CMK (cell line): ENCODE measurements at regions not wholly inside any gene's neighbourhood (a gene's known extent, or its start where the extent isn't known, plus 50 kb on each side); places are given as distances from the start of the nearest gene placed in this dataset.
A peak's percentile ranks its signal among the peaks of the same experiment; 100 is the strongest.
"Not testable (repeated sequence)": the region's sequence is repeated elsewhere in the genome, so short reads cannot be mapped to it uniquely, and the experiment has no call there.

ENCODE experiments used
- DNase-seq: peaks from one replicate; pipeline ENCODE4 v3.0.0-alpha.2; 2010; ENCODE audit warnings: low read depth

- no peak for DNase-seq
Observed at GRCh38 chr5:67813877-67814539, 401.5 kb upstream of the PIK3R1 start.

GRCh38 chr5:67809589-67809988, 406.0 kb upstream of the PIK3R1 start:
- no peak for DNase-seq

- DNase-seq, result no peak
Observed at GRCh38 chr5:67808340-67808739, 407.2 kb upstream of the PIK3R1 start.

DNA sequence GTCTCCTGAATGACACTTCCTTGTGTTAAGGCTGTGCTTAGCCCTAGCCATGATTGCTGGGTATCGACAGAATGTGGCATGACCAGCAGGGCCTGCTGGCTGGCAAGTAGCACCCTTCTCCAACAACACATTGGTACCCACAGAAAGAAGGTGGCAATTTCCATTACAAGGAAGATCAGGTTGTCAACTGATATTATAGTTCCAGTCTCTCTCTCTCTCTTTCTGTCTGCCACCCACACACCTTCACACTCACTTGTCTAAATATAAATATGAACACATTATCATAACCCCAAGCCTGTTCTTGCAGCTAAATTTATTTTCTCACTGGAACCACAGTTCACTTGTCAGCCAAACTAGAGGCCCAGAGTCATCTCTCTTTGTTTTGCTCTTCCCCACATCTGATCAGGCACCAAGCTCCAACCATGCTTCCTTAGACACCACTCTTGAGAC, 408.1 kb upstream of the PIK3R1 start:
- DNase-seq, result no peak

DNA sequence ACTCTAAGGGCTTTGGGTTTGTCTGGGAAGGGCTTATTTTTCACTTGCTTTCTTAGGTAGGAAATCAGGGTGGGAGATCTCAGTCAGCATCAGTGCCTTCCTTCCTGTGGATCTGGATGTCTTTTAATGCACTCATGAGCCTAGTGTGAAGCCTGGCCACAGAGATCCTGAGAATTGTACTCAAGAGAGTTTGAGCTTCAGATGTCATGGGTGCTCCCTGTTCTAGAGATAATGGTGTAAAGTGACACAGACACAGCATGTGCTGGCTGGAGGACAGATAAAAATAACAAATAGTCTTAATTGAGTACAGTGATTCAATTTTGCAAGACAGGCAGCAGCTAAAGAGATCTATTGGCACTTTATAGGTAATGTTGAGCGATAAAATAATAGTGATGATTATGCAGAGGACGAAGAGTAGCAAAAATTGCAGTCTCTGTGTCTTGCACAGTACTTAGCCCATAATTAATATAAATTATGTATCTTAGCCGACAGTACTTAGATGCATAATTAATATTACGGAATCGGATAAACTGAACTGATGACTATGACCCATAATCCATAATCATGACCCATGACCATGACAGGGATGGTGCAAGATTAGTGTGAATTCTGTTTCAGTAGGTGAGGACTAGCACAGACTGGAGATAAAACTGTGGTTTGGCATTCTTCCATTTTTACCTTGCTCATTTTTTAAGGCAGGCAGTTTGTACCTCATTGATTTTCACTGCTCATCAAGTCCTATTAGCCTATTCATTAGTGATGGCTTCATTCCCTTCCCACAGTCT, 408.7 kb upstream of the PIK3R1 start:
- no peak for DNase-seq

GRCh38 chr5:67805666-67806348, 409.7 kb upstream of the PIK3R1 start:
- no peak for DNase-seq

DNA sequence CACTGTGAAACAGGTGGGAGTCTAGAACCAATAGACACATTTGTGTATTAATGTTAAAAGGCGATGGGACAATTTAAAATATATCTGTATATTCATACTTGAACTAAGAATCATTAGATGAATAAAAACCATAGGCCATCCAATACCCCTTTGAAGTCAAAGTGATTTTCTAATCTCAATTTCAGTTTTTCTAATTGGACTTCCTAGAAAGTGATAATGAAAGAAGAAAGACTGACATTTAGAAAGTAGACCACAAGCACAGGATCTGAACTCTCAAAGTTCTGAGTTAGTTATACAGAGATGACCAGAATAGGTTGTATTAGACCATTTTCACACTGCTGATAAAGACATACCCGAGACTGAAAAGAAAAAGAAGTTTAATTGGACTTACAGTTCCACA, 412.8 kb upstream of the PIK3R1 start:
- no peak for DNase-seq

- DNase-seq, result no peak
Observed at GRCh38 chr5:67799732-67800234, 415.8 kb upstream of the PIK3R1 start.

- DNase-seq, result not testable (repeated sequence)
Observed at GRCh38 chr5:67798470-67798869, 417.1 kb upstream of the PIK3R1 start.

- no peak for DNase-seq
Observed at GRCh38 chr5:67795781-67796477, 419.6 kb upstream of the PIK3R1 start.

DNA sequence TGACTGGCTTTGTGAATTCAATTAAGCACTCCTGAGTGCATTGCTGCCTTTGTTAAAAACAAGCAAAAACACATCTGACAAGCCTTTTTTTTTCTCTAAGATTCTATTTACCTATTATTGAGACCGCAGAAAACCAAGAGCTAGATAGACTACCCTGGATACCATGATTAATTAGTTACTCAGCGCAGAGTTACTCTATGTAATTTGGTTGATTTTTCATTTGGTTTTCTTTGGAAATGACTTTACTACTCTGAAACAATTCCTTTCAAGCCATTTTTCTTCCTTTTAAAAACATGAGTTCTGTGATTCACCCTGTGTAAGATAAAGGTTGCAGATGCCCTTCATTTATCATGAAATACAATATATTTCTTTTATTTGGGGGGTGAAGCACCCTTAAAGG, 421.6 kb upstream of the PIK3R1 start:
- no peak for DNase-seq

DNA sequence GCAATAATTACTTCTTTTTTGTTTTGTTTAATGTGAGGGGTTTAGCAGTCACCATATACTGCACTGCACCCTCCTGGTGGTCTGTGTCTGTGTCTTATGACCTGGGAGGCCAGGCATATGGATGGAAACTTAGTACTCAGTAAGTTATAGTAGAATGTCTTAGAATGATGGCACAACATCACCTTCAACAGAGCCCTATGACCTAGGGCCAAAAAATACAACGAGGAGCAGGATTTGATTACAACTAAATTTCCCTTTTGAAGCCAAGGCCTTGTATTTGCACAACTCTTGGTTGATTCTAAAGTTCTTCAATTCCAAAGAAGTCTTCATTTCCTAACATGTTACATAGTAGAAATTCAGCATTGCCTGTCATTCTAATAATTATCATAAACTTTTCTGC, 422.1 kb upstream of the PIK3R1 start:
- DNase-seq, result no peak

DNA sequence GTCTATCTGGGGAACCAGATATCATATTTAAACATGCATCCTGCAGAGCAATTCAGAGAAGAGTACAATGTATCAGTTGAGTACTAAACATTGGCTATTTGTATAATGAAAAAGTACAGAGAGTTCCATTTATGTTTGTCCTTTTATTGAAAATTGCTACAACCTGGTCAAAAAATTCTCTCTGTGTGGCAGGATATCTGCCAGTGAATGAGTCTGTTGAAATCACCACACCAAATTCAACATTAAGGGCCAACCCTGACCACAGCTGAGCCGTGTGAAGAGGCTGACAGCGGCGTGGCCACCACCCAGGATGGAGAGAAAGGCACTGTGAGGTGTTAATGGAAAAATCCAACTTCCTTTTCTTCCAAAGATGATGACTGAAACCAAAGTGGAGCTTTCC, 422.7 kb upstream of the PIK3R1 start:
- DNase-seq, result no peak

DNA sequence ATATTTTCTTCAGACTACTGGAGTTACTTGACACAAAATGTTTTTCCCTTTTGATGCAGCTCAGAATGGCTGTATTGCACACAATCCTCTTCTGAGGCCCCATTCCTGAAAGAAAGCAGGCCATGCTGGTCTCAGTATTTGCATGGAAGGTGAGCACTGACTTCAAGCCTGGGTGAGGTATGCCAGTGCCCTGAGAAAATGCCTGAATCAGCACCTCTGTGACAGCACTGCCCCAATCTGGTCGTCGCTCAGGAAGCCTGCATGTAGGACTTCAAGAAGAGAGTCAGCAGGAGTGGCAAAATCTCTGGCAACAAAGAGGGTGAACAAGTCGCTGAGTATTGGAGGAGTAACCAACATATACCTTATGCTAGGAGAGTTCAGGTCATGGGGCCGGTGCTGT, 425.2 kb upstream of the PIK3R1 start:
- no peak for DNase-seq

DNA sequence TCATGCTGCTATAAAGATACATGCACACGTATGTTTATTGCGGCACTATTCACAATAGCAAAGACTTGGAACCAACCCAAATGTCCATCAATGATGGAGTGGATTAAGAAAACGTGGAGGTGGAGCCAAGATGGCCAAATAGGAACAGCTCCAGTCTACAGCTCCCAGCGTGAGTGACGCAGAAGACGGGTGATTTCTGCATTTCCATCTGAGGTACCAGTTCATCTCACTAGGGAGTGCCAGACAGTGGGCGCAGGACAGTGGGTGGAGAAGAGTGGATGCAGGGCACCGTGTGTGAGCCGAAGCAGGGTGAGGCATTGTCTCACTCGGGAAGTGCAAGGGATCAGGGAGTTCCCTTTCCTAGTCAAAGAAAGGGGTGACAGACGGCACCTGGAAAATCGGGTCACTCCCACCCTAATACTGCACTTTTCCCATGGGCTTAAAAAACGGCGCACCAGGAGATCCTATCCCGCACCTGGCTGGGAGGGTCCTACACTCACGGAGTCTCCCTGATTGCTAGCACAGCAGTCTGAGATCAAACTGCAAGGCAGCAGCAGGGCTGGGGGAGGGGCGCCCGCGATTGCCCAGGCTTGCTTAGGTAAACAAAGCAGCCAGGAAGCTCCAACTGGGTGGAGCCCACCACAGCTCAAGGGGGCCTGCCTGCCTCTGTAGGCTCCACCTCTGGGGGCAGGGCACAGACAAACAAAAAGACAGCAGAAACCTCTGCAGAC, 435.5 kb upstream of the PIK3R1 start:
- DNase-seq, result not testable (repeated sequence)

DNA sequence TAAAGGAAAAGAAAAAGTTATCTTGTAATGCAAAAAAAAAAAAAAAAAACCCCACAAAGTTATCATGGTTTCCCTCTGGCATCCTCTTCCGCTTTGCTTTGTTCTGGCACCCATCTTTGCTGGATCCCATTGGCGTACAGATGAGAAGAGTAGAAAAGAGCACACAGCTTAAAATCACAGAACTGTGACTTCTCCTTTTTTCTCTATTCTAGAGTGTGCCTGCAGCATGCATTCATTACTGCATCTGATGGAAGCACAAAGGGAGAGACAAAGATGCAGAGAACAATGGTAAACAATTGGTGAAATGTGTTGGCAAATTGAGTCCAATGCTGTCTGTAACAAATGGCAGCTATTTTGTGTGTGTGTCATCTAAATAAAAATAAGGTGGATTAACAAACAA, 440.8 kb upstream of the PIK3R1 start:
- DNase-seq, result peak; percentile 7

DNA sequence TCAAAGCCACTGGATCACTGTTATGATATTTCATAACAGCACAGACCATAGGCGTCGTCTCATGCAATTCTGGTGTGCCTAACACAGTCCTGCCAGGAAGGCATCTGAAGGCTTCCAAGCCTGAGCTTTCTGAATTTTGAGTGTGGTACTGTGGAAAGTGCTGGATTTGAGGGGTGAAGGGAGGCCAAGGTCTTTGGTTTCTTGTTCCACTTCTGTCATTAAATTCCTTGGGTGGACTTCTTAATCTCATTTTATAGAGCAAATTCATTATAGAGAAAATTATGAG, 441.3 kb upstream of the PIK3R1 start:
- DNase-seq, result no peak

DNA sequence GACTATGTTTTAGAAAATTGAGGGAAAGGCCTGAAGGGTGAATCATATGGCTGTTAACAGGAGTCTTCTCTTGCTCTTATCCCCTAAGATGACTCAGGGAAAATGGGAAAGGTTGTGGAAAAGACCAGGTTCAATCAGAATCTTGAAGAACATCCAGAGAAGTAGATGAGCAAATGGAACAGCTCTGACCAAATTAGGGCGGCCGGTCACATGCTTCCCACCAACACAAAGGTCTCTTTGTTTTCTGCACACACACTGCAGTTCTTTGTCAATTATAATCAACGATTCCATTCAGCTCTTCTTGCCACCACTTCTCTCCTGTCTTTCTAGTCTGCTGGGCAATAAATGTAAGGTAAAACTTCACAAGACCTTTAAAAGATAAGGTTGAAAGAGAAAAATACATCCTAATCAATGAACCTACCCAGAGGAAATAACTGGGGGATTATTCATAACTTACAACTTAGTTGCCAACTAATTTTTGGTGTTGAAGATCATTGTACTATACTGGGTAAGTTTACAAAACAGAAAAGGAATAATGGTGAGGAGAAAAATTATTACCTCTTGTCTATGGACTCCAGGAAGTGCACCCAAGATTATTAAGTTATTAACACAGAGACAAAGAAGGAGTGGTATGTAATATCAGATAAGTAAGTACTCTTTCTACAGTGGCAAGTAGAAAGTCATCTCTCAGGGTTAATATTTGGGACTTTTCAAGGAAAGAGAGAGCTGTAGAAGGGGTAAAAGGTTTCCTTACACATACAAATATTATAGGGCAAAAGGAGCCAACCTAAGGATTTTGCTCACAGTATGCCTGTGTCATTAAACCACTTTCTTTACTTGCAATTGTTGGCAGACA, 441.9 kb upstream of the PIK3R1 start:
- DNase-seq, result no peak

- DNase-seq, result no peak
Observed at GRCh38 chr5:67771791-67772190, 443.8 kb upstream of the PIK3R1 start.

DNA sequence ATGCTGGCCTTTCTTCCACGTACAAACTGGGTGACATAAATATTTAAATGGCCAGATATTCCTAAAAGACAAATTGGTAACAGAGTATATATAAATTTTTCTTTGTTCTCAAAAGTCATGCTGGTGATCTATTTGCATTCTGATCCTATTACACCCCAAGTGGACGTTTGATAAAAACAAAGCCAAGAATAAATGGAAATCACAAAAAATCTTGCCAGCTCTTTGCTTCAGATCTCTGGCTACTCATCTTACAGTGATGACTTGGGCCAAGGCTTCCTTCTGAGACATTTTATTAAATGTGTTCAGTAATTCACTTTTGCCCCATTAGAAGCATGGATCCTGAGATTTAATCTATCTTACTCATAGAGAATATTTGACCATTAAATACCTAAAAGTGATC, 444.3 kb upstream of the PIK3R1 start:
- no peak for DNase-seq
